ENCODE measurements at regions not wholly inside any gene's neighbourhood (a gene's known extent, or its start where the extent isn't known, plus 50 kb on each side); places are given as distances from the start of the nearest gene placed in this dataset.

DNA sequence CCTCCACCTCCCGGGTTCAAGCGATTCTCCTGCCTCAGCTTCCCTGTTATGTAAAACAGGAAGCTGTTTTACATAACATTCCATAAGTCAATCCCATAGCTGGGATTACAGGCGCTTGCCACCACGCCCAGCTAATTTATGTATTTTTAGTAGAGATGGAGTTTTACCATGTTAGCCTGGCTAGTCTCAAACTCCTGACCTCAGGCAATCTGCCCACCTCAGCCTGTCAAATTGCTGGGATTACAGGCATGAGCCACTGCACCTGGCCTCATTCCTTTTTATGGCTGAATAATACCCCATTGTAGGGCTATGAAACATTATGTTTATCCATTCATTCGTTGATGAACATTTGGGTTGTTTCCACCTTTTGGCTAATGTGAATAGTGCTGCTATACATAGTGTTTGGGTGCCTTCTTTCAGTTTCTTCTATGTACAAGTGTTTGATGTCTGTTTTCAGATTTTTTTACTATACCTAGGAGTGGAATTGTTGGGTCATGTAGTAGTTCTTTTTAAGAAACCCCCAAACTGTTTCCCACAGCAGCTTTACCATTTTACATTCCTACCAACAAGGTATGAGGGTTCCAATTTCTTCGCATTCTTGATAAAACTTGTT, 138.7 kb upstream of the COL21A1 start:
- DNase-seq (no peak), ATAC-seq (no peak)
- Mint-ChIP-seq H3K9me3 (no peaks in the 10 kb centered on the region), H3K27ac (no peak overlapping the region), H3K4me1 (no peaks in the 10 kb centered on the region), H3K36me3 (ENCODE audit: low read depth) (no peaks in the 10 kb centered on the region), H3K4me3 (no peak overlapping the region), H3K27me3 (peaks cover 4% of the 10 kb centered on the region)

DNA sequence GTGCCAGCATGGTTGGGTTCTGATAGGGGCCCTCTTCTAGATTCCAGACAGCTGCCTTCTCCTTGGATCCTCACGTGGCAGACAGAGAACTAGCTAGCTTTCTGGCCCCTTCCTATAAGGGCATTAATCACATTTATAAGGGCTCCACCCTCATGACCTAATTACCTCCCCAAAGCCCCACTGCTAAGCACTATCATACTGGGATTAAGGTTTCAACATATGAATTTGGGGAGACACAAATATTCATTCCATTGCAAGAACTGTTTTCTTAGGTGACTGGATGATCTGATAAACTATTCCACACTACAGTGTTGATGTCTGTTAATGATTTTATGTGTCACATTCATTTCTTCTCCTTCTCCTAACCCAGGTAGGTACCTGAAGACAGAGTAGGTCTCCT, 135.8 kb upstream of the COL21A1 start:
- Mint-ChIP-seq H3K4me1 (no peaks in the 10 kb centered on the region), H3K27me3 (peaks cover 4% of the 10 kb centered on the region), H3K4me3 (no peak overlapping the region), H3K27ac (no peak overlapping the region), H3K36me3 (ENCODE audit: low read depth) (no peaks in the 10 kb centered on the region), H3K9me3 (no peaks in the 10 kb centered on the region)
- ATAC-seq (no peak), DNase-seq (no peak)

DNA sequence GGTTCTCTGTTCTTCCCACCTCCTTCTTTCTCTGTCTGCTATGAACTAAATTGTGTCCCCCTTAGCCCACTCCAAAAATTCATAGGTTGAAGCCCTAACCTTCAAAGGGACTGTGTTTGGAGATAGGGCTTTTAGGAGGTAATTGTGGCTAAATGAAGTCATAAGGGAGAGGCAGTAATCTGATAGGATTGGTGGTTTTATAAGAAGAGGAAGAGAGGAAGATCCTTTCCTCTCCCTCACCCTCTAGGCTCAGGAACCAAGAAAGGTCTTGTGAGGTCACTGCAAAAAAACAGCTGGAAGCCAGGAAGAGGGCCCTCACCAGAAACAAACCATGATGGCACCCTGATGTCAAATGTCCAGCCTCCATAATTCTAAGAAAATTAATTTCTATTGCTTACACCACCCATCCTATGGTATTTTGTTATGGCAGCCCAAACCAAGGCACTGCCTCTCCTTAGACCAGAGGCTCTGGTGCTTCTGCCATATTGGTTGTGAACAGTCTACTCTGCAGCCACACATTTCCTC, 135.1 kb upstream of the COL21A1 start:
- Mint-ChIP-seq H3K36me3 (ENCODE audit: low read depth) (no peaks in the 10 kb centered on the region), H3K27me3 (peaks cover 4% of the 10 kb centered on the region), H3K27ac (no peak overlapping the region), H3K4me3 (no peak overlapping the region), H3K4me1 (no peaks in the 10 kb centered on the region), H3K9me3 (no peaks in the 10 kb centered on the region)
- no peak for DNase-seq
- no peak for ATAC-seq

DNA sequence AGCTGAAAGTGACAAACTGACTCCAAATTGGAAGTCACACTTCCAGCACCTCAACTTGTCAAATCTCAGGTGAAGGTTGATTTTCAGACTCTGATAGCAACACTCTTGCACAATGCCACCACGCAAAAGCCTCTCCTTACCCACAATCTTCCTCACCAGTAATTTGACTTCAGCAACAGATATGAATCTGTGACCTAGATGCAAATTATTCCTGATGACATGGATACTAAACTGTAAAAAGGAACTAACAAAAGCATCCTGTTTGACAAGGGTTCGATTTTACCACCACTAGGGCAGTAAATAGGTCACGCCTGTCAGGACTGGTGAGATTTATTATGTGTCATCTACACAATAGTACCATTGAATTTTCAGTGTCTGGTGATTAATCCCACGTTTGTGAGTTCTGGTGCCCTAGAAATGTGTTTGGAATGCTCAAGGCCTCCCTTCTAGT, 134.4 kb upstream of the COL21A1 start:
- no peak for DNase-seq
- no peaks in the 10 kb centered on the region for H3K9me3 Mint-ChIP-seq
- no peak for ATAC-seq
- no peaks in the 10 kb centered on the region for H3K36me3 Mint-ChIP-seq (ENCODE audit: low read depth)
- no peak overlapping the region for H3K4me3 Mint-ChIP-seq
- H3K27me3 Mint-ChIP-seq, result peaks cover 4% of the 10 kb centered on the region
- H3K27ac Mint-ChIP-seq, result no peak overlapping the region
- no peaks in the 10 kb centered on the region for H3K4me1 Mint-ChIP-seq

DNA sequence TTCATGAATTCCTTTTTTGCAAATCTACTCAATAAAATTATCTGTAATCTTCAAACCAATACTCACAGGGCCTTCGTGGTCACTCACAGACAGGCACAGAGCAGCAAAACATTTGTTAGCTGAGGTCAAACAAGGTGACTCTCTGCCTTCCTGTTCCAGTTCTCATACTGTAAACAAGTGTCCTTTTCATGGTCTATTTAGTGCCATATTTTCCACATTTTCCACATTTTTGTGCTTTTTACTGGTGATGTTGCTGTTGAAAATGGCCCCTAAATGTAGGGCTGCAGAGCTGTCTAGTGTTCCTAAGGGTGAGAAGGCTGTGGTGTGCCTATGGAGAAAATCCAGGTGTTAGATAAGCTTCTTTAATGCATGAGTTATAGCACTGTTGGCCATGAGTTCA, 133.1 kb upstream of the COL21A1 start:
- DNase-seq (no peak), ATAC-seq (no peak)
- Mint-ChIP-seq H3K9me3 (no peaks in the 10 kb centered on the region), H3K27ac (no peak overlapping the region), H3K4me1 (no peaks in the 10 kb centered on the region), H3K4me3 (no peak overlapping the region), H3K27me3 (no peaks in the 10 kb centered on the region), H3K36me3 (ENCODE audit: low read depth) (no peaks in the 10 kb centered on the region)

- H3K4me3 Mint-ChIP-seq, result no peak overlapping the region
- no peaks in the 10 kb centered on the region for H3K9me3 Mint-ChIP-seq
- no peaks in the 10 kb centered on the region for H3K4me1 Mint-ChIP-seq
- ATAC-seq (no peak), DNase-seq (no peak)
- H3K27ac Mint-ChIP-seq, result no peak overlapping the region
- H3K36me3 Mint-ChIP-seq (ENCODE audit: low read depth), result no peaks in the 10 kb centered on the region
- H3K27me3 Mint-ChIP-seq, result no peaks in the 10 kb centered on the region
Observed at GRCh38 chr6:56378966-56379585, 131.7 kb upstream of the COL21A1 start.

- H3K27ac Mint-ChIP-seq, result no peak overlapping the region
- H3K4me3 Mint-ChIP-seq, result no peak overlapping the region
- H3K4me1 Mint-ChIP-seq, result no peaks in the 10 kb centered on the region
- no peak for DNase-seq
- H3K9me3 Mint-ChIP-seq, result no peaks in the 10 kb centered on the region
- no peak for ATAC-seq
- no peaks in the 10 kb centered on the region for H3K27me3 Mint-ChIP-seq
- no peaks in the 10 kb centered on the region for H3K36me3 Mint-ChIP-seq (ENCODE audit: low read depth)
Observed at GRCh38 chr6:56378507-56378906, 131.1 kb upstream of the COL21A1 start.

DNA sequence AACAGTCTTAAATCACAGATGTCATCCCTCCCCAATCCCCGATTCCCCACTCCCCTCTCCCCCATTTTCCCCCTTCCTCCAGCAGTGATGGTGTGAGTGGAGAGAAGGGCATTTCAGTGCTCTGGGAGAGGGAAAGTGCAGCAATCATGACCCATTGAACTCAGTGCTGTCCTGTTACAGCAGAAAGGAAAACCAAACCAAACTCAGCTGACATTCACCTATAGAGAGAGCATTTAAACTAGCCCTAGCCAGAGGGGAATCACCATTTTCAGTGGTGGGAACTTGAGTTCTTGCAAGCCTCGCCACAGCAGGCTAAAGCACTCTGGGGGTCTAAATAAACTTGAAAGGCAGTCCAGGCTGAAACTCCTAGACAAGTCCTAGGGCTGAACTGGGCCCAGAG, 129.9 kb upstream of the COL21A1 start:
- Mint-ChIP-seq H3K27me3 (no peaks in the 10 kb centered on the region), H3K9me3 (no peaks in the 10 kb centered on the region), H3K4me1 (no peaks in the 10 kb centered on the region), H3K27ac (no peak overlapping the region), H3K36me3 (ENCODE audit: low read depth) (no peaks in the 10 kb centered on the region), H3K4me3 (no peak overlapping the region)
- DNase-seq (no peak), ATAC-seq (no peak)

- no peaks in the 10 kb centered on the region for H3K36me3 Mint-ChIP-seq (ENCODE audit: low read depth)
- H3K27ac Mint-ChIP-seq, result no peak overlapping the region
- H3K9me3 Mint-ChIP-seq, result no peaks in the 10 kb centered on the region
- no peaks in the 10 kb centered on the region for H3K27me3 Mint-ChIP-seq
- no peak for ATAC-seq
- no peaks in the 10 kb centered on the region for H3K4me1 Mint-ChIP-seq
- no peak overlapping the region for H3K4me3 Mint-ChIP-seq
- DNase-seq, result no peak
Observed at GRCh38 chr6:56375806-56376205, 128.4 kb upstream of the COL21A1 start.

GRCh38 chr6:56374841-56375369, 127.5 kb upstream of the COL21A1 start:
- Mint-ChIP-seq H3K27me3 (no peaks in the 10 kb centered on the region), H3K4me3 (no peak overlapping the region), H3K27ac (no peak overlapping the region), H3K36me3 (ENCODE audit: low read depth) (no peaks in the 10 kb centered on the region), H3K9me3 (no peaks in the 10 kb centered on the region), H3K4me1 (peaks cover 3% of the 10 kb centered on the region)
- DNase-seq (no peak), ATAC-seq (no peak)

GRCh38 chr6:56372406-56372995, 125.1 kb upstream of the COL21A1 start:
- DNase-seq (no peak), ATAC-seq (no peak)
- H3K4me3 Mint-ChIP-seq, result no peak overlapping the region
- no peak overlapping the region for H3K27ac Mint-ChIP-seq
- no peaks in the 10 kb centered on the region for H3K9me3 Mint-ChIP-seq
- peaks cover 3% of the 10 kb centered on the region for H3K4me1 Mint-ChIP-seq
- H3K36me3 Mint-ChIP-seq (ENCODE audit: low read depth), result no peaks in the 10 kb centered on the region
- H3K27me3 Mint-ChIP-seq, result no peaks in the 10 kb centered on the region

GRCh38 chr6:56370561-56371211, 123.3 kb upstream of the COL21A1 start:
- H3K27me3 Mint-ChIP-seq, result no peaks in the 10 kb centered on the region
- ATAC-seq, result no peak
- no peak overlapping the region for H3K4me3 Mint-ChIP-seq
- no peak for DNase-seq
- no peak overlapping the region for H3K27ac Mint-ChIP-seq
- peaks cover 3% of the 10 kb centered on the region for H3K4me1 Mint-ChIP-seq
- H3K36me3 Mint-ChIP-seq (ENCODE audit: low read depth), result no peaks in the 10 kb centered on the region
- no peaks in the 10 kb centered on the region for H3K9me3 Mint-ChIP-seq

- no peak for DNase-seq
- ATAC-seq, result no peak
- H3K4me1 Mint-ChIP-seq, result peaks cover 3% of the 10 kb centered on the region
- H3K27me3 Mint-ChIP-seq, result no peaks in the 10 kb centered on the region
- no peak overlapping the region for H3K27ac Mint-ChIP-seq
- H3K36me3 Mint-ChIP-seq (ENCODE audit: low read depth), result no peaks in the 10 kb centered on the region
- H3K4me3 Mint-ChIP-seq, result no peak overlapping the region
- H3K9me3 Mint-ChIP-seq, result no peaks in the 10 kb centered on the region
Observed at GRCh38 chr6:56370127-56370540, 122.8 kb upstream of the COL21A1 start.

DNA sequence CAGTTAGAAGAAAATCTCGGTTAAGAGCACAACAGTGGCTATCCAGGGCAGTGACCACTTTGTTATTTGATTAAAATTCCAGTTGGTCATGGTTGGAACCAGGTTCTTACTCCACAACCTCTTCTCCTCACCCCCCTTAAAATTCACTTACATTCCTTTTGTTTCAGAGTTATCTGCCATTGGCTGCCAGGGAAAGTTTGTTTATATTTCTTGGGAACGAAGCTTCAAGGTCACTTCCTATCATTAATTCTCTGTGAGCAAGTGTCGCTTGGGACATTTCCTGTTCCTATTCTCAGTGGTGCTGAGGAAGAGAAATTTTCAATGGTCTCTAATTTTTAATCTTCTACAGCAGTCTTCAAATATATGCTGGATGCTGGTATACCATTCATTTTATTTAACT, 121.1 kb upstream of the COL21A1 start:
- Mint-ChIP-seq H3K4me3 (no peak overlapping the region), H3K27ac (no peak overlapping the region), H3K9me3 (no peaks in the 10 kb centered on the region), H3K27me3 (no peaks in the 10 kb centered on the region), H3K4me1 (peaks cover 3% of the 10 kb centered on the region), H3K36me3 (ENCODE audit: low read depth) (no peaks in the 10 kb centered on the region)
- ATAC-seq (no peak), DNase-seq (no peak)
